Activated CD4-positive, alpha-beta T cell treated with anti-CD3 and anti-CD28 coated beads for 36 hours (primary cell): ENCODE measurements at regions not wholly inside any gene's neighbourhood (a gene's known extent, or its start where the extent isn't known, plus 50 kb on each side); places are given as distances from the start of the nearest gene placed in this dataset.

ENCODE experiments used
- ATAC-seq: fragments of 200-7000 bp; cut with Tn5 transposase; one replicate; pipeline ENCODE4 v1.10.0; 2021; ENCODE audit warnings: mild to moderate bottlenecking, moderate library complexity
- CTCF ChIA-PET: fragments of 350-600 bp; sonication (Branson Sonifier 250); formaldehyde crosslinking; loops from one replicate; lab custom pipeline; 2021; ENCODE audit warnings: antibody characterized with exemption; lab: Charles Lee
- POLR2A ChIA-PET: fragments of 350-600 bp; sonication (Branson Sonifier 250); formaldehyde crosslinking; loops from one replicate; lab custom pipeline; 2021; ENCODE audit warnings: antibody characterized with exemption, inconsistent platforms; lab: Charles Lee
- DNase-seq: peaks from one replicate; pipeline ENCODE4 v3.0.0-alpha.2; 2020
- H3K27ac Mint-ChIP-seq: one replicate; pipeline ENCODE4 v1.8.0; 2021; ENCODE audit warnings: mixed read lengths
- H3K27me3 Mint-ChIP-seq: one replicate; pipeline ENCODE4 v1.8.0; 2021; ENCODE audit warnings: mixed read lengths
- H3K36me3 Mint-ChIP-seq: one replicate; pipeline ENCODE4 v1.8.0; 2021; ENCODE audit warnings: low read depth, mixed read lengths
- H3K4me1 Mint-ChIP-seq: one replicate; pipeline ENCODE4 v1.8.0; 2021; ENCODE audit warnings: mixed read lengths
- H3K4me3 Mint-ChIP-seq: one replicate; pipeline ENCODE4 v1.8.0; 2021; ENCODE audit warnings: mild to moderate bottlenecking, moderate library complexity, mixed read lengths
- H3K9me3 Mint-ChIP-seq: one replicate; pipeline ENCODE4 v1.8.0; 2021; ENCODE audit warnings: low read depth, mixed read lengths
- intact Hi-C, 2 experiments: fragments of 100-400 bp; cut with DNase I in 1 of 2; cut with micrococcal nuclease in 1 of 2; formaldehyde crosslinking; loops; one replicate each; pipeline versions ENCODE4 v1.14.2 to v1.15.1; 2022 to 2024; cut with DNase I, micrococcal nuclease

DNA sequence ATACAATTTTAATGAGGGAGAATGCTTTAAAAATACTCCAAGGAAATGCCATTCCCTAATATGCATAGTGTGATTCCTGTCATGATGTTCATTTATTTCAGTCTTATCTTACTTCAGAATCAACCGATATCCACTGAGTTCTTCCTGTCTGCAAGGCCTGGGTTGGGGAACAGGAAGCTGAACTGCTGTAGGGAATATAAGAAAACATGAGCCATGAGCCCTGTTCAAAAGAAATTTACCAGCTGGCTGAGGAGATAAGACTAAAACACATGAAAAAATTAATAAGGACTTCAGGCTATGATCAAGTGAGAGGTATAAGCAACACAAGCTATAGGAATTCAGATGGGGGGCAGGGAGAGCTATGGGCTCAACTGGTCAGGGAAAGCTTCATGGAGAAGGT lies 184.7 kb downstream of the PLPP4 start:
- Mint-ChIP-seq H3K9me3 (no peaks in the 10 kb centered on the region), H3K4me3 (no peak overlapping the region)
- DNase-seq: no peak

DNA sequence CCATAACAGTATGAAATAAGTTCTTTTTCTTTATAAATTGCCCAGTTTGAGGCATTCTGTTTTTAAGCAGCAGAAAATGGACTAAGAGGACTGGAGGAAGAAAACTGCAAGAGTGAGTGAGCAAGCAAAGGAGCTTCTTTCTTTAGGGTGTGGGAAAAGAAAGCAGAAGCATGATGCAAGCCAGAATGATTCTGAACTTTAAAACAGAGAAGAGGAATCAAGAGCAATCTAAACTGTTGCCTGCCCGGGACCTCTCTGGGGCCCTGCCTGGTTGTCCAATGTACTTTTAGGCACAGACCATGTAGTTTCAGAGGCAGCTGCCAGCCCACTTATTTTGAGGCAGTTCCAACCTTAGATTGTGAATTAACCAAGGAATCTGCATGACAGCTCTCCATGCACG lies 186.3 kb downstream of the PLPP4 start:
- ATAC-seq (no peak), DNase-seq (no peak)
- H3K4me1 Mint-ChIP-seq: no peaks in the 10 kb centered on the region
- no peaks in the 10 kb centered on the region for H3K36me3 Mint-ChIP-seq
- no peaks in the 10 kb centered on the region for H3K27me3 Mint-ChIP-seq
- ChIA-PET CTCF (no interaction called here), POLR2A (no interaction called here)
- no peak overlapping the region for H3K4me3 Mint-ChIP-seq
- H3K9me3 Mint-ChIP-seq: no peaks in the 10 kb centered on the region
- H3K27ac Mint-ChIP-seq: no peak overlapping the region
- intact Hi-C loops: no loop called here

More for the DNA sequence above, 184.7 kb downstream of the PLPP4 start:
- H3K4me1 Mint-ChIP-seq: no peaks in the 10 kb centered on the region
- no peak for ATAC-seq
- no peak overlapping the region for H3K27ac Mint-ChIP-seq
- no peaks in the 10 kb centered on the region for H3K36me3 Mint-ChIP-seq
- CTCF ChIA-PET: no interaction called here
- POLR2A ChIA-PET: no interaction called here
- intact Hi-C loops: no loop called here
- no peaks in the 10 kb centered on the region for H3K27me3 Mint-ChIP-seq

DNA sequence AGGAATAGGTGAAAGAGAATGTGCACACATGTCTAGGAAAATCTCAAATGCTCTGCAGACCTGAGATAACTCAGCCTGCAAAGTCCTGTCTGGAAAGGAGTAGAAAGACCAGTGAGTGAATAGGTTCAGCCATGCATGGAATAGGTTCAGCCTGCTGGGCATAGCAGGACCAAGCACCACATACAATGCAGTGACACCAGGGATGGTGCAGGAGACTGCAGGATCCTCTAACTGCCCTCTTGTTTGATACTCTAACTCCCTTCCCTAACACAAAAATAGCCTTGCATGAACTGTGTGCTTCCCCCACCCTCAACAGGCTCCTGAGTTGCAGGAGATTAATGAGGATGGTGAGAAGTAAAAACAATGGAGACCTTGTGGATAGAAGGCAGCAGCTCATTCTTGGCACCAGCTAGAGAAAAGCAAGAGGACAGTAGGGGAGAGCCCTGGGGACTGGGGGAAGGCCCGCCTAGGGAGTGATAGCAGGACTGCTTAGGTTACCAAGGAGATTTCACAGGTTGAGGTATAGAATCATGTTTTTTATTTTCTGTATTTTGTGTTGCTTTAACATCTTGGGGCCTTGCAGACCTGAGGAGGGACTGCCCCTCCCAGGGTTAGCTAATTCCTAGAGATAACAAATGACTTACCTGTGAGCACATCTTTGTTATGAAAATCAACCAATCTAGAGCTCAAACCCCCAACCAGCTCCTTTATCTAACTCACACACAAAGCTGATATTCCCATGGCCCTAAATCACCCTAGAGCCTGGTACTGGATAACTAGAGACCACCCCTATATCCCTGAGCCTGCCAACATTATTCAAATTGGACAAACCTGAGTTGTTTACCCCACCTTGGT lies 187.8 kb downstream of the PLPP4 start:
- ATAC-seq (no peak), DNase-seq (no peak)
- CTCF ChIA-PET: no interaction called here
- Mint-ChIP-seq H3K4me3 (no peak overlapping the region), H3K36me3 (no peaks in the 10 kb centered on the region), H3K27me3 (no peaks in the 10 kb centered on the region), H3K9me3 (no peaks in the 10 kb centered on the region), H3K27ac (no peak overlapping the region), H3K4me1 (no peaks in the 10 kb centered on the region)
- intact Hi-C loops: no loop called here
- POLR2A ChIA-PET: no interaction called here

DNA sequence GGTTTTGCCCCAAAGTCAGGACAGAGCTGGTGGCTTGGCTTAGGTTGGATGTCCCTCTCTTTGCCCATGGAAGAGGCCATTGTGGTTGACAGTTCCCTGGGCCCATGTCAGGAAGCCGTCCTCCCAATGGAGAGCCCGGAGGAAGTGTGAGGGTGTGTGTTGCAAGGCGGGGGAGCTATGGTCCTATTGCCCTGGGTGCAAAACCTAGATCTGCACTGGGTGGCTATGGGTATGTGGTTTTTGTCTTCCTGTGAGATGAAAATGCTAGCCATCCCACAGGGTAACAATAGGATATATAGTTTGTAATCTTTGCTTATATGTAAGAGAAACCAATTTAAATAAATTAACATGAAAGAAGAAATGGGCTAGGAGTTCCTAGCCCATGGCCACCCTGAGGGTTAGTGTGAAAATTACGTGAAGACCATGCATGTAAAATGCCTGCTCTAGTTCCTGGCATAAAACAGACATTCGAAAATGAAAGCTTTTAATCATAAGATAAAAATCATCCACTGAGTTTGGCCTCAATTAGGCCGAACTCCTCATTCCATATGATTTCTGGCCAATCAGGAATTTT lies 189.2 kb downstream of the PLPP4 start:
- intact Hi-C loops: no loop called here
- Mint-ChIP-seq H3K27ac (no peak overlapping the region), H3K9me3 (no peaks in the 10 kb centered on the region), H3K27me3 (no peaks in the 10 kb centered on the region), H3K4me1 (no peaks in the 10 kb centered on the region), H3K36me3 (no peaks in the 10 kb centered on the region), H3K4me3 (no peak overlapping the region)
- POLR2A ChIA-PET: no interaction called here
- ATAC-seq (no peak), DNase-seq (no peak)
- CTCF ChIA-PET: interaction anchor here (0.6 kb wide), 1 partner anchor 1973 kb away, joined by 3 read pairs; no protein-coding TSS in a partner anchor

DNA sequence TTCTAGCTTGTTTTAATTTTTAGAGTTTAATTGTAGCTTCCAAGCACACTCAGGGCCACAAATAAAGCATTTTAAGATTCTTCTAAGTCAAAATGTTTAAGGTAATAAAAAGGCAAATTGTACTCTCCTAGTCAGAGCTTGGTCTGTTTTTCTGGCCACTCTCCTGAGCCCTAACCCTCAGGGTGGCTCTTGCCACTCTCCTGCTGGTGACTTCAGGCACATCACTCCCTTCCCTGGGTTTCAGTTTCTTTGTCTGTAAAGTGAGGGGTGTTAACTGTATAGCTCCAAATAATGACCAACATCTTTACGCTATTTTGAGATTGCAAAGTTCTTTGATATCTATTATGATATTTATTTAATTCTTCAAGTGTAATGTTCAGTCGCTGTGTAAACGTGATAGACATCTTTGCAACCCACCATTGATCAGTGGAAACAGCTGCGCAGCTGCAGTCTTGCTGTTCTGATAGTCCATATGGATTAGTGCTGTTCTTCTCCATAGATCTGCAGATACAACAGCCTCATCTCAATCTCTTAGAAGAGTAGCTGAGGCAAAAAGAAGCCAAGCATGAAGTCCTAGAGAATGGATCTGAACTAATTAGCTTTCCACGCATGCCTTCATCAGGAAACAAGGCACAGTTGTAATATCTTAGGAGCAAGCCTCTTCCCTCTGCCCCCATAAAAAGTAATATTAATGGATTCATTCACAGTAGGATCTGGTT lies 189.9 kb downstream of the PLPP4 start:
- no peaks in the 10 kb centered on the region for H3K27me3 Mint-ChIP-seq
- H3K4me1 Mint-ChIP-seq: no peaks in the 10 kb centered on the region
- no peak overlapping the region for H3K4me3 Mint-ChIP-seq
- H3K27ac Mint-ChIP-seq: no peak overlapping the region
- intact Hi-C loops: no loop called here
- H3K36me3 Mint-ChIP-seq: no peaks in the 10 kb centered on the region
- H3K9me3 Mint-ChIP-seq: no peaks in the 10 kb centered on the region
- ChIA-PET POLR2A (no interaction called here), CTCF (no interaction called here)
- ATAC-seq: no peak
- DNase-seq: no peak

DNA sequence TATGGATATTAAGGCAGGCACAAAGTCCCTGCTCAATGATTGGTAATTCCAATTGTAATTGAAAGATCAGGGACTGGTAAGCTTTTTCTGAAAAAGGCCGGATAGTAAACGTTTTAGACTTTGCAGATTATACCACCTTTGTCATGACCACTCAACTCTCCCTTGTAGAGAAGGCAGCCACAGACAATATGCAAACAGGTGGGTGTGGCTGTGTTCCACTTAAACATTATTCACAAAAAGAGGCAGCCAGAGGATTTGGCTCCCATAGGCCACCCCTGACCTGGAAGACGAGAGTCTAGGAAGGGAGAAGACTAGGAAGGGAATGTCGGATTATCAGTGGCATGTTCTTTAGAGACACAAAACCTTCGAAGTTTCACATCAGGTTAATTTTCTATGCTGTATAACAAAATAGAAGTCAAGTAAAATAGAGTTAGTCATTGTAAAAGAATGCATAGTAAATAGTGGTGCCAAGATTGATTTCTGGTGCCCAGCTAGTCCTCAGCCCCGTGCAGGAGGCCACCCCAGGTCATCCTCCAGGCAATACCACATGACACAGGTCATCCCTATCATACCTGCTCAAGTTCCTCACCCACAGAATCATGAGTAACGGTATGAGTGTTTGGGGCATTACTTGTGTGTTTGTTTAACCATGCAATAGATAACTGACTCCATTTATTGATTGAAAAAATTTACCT lies 193.8 kb downstream of the PLPP4 start:
- CTCF ChIA-PET: interaction anchor here (0.6 kb wide), 1 partner anchor 1205 kb away, joined by 4 read pairs; no protein-coding TSS in a partner anchor
- Mint-ChIP-seq H3K4me1 (no peaks in the 10 kb centered on the region), H3K9me3 (no peaks in the 10 kb centered on the region), H3K27ac (no peak overlapping the region), H3K36me3 (no peaks in the 10 kb centered on the region), H3K4me3 (no peak overlapping the region), H3K27me3 (no peaks in the 10 kb centered on the region)
- intact Hi-C loops: no loop called here
- DNase-seq: no peak
- POLR2A ChIA-PET: no interaction called here
- ATAC-seq: no peak

DNA sequence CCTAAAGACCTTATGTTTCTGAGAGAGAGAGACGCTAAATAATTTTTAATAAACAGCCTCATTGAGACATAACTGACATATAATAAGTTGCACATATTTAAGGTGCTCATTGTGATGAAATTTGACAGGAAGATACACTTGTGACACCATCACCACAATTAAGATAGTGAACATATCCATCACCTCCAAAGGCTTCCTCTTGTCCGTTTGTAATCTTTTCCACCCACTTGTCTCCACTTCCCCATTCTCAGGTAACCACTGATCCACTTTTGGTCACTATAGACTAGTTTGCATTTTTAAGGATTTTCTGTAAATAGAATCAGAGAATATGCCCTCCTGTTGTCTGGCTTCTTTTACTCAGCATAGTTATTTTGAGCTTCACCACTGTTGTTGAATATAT lies 195.1 kb upstream of the WDR11 start:
- Mint-ChIP-seq H3K9me3 (no peaks in the 10 kb centered on the region), H3K36me3 (no peaks in the 10 kb centered on the region), H3K4me1 (no peaks in the 10 kb centered on the region), H3K27me3 (peaks cover 3% of the 10 kb centered on the region), H3K27ac (no peak overlapping the region), H3K4me3 (no peak overlapping the region)
- ATAC-seq (no peak), DNase-seq (no peak)
- intact Hi-C loops: no loop called here
- ChIA-PET CTCF (no interaction called here), POLR2A (no interaction called here)

DNA sequence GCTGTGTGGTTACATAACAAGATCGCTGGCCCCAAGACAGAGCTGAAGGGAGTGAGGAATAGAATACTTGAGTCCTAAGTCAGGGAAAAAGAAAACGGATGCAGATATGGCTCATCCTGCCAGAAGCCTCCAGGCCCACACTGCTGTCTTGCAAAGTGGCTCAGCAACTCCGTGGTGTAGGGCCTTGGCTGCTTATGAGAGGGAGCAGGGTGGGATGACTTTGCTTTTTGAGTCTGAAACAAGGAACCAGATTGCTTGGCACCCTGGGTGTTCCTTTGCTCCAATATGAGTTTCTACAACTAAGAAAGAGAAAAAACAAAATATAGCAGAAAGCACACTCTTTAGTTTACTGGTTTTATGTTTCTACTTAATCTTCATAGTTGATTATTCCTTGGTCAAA lies 193.8 kb upstream of the WDR11 start:
- Mint-ChIP-seq H3K36me3 (no peaks in the 10 kb centered on the region), H3K27ac (no peak overlapping the region), H3K27me3 (peaks cover 3% of the 10 kb centered on the region), H3K4me1 (no peaks in the 10 kb centered on the region), H3K4me3 (no peak overlapping the region), H3K9me3 (no peaks in the 10 kb centered on the region)
- POLR2A ChIA-PET: no interaction called here
- CTCF ChIA-PET: no interaction called here
- ATAC-seq (no peak), DNase-seq (no peak)
- intact Hi-C loops: no loop called here

DNA sequence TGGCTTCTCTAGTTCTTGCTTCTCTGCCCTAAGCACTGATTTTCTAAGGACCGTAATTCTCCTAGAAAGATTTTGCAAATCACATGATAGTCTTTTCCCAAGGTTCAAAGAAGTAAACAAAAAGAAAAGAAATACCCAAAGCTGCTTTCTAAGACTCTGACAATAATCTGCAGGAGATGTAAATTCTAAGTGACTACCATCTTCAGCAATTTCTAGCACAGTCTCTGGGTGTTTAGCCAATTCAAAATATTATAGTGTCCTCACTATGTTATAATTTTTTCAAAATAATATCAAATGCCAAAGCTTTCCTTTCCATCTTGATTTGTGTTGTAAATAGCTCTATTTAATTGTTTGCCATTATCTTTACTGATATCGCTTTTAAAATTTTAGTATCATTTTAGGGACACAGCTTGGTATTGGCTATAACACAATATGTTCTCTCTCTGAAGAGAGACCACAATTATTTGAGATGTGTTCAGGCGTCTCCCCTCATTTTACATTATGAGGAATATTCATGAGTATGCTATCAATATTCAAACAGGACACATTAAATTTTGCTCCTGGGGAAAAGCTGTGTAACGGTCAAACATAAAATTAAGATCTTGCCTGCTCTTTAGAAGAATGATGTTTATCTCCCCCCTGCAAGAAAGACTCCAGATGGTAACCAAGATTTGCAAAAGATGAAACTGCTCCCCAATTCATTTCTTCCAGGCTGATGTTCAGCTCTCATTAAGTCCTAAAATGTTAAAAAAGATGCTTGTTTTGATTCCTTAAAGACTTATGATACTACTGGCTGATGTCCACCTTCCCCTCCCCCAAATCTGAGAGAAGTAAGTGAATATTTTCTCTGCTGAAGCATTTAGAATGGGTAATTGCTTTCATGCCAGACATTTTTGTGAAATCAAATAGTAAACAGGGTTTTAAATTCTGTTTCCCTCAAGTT lies 191.9 kb upstream of the WDR11 start:
- CTCF ChIA-PET: no interaction called here
- no peaks in the 10 kb centered on the region for H3K4me1 Mint-ChIP-seq
- no peak for DNase-seq

DNA sequence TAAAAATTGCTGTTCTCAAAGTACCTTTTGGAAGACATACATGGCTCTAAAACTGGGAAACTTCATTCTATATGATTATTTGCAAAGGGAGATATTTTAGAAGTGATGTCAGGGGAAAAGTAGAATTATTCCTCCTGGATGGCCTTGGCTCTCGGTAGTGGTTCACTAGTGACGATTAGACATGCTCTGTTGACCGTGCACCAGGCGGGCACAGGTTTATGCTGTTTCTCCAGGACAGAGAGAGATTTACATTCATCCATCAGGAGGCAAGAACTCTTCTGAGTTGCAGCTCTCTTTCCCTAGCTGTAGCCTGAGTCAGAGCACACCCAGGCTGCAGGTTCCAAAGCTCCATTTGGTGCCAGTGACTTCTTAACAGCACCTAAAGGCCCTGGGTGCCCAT lies 184.9 kb upstream of the WDR11 start:
- ATAC-seq (no peak), DNase-seq (no peak)
- H3K36me3 Mint-ChIP-seq: no peaks in the 10 kb centered on the region
- no peak overlapping the region for H3K27ac Mint-ChIP-seq
- intact Hi-C loops: no loop called here
- H3K4me3 Mint-ChIP-seq: no peak overlapping the region
- ChIA-PET CTCF (interaction anchor here (1.2 kb wide), 1 partner anchor 105 kb away, joined by 3 read pairs; no protein-coding TSS in a partner anchor), POLR2A (no interaction called here)
- no peaks in the 10 kb centered on the region for H3K4me1 Mint-ChIP-seq
- no peaks in the 10 kb centered on the region for H3K27me3 Mint-ChIP-seq
- H3K9me3 Mint-ChIP-seq: no peaks in the 10 kb centered on the region

More for the DNA sequence above, 191.9 kb upstream of the WDR11 start:
- intact Hi-C loops: no loop called here
- H3K27ac Mint-ChIP-seq: no peak overlapping the region
- POLR2A ChIA-PET: no interaction called here
- ATAC-seq: no peak
- no peaks in the 10 kb centered on the region for H3K9me3 Mint-ChIP-seq
- peaks cover 3% of the 10 kb centered on the region for H3K27me3 Mint-ChIP-seq
- H3K4me3 Mint-ChIP-seq: no peak overlapping the region
- H3K36me3 Mint-ChIP-seq: no peaks in the 10 kb centered on the region

DNA sequence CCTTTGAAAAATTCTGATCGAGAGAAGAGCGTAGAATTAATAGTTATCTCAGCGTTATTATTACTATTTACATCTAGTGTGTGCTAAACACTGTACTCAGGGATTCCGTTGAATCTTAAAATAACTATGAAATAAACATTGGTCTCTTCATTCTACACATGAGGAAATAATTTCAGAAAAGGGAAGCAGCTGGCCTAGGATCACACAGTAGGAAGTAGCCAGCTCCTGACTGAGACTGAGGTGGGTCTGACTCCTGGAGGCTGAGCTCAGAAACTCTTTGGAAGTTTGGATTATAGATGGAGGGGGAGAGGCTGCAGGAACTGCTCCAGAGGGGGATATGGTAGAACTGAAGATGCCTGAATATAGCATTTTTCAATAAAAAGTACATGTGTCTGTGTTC lies 183.9 kb upstream of the WDR11 start:
- intact Hi-C loops: no loop called here
- H3K27me3 Mint-ChIP-seq: no peaks in the 10 kb centered on the region
- H3K36me3 Mint-ChIP-seq: no peaks in the 10 kb centered on the region
- no peaks in the 10 kb centered on the region for H3K4me1 Mint-ChIP-seq
- no peaks in the 10 kb centered on the region for H3K9me3 Mint-ChIP-seq
- H3K4me3 Mint-ChIP-seq: no peak overlapping the region
- H3K27ac Mint-ChIP-seq: no peak overlapping the region
- ATAC-seq: no peak
- ChIA-PET POLR2A (no interaction called here), CTCF (no interaction called here)
- no peak for DNase-seq
